ENCODE measurements at regions not wholly inside any gene's neighbourhood (a gene's known extent, or its start where the extent isn't known, plus 50 kb on each side); places are given as distances from the start of the nearest gene placed in this dataset.

DNA sequence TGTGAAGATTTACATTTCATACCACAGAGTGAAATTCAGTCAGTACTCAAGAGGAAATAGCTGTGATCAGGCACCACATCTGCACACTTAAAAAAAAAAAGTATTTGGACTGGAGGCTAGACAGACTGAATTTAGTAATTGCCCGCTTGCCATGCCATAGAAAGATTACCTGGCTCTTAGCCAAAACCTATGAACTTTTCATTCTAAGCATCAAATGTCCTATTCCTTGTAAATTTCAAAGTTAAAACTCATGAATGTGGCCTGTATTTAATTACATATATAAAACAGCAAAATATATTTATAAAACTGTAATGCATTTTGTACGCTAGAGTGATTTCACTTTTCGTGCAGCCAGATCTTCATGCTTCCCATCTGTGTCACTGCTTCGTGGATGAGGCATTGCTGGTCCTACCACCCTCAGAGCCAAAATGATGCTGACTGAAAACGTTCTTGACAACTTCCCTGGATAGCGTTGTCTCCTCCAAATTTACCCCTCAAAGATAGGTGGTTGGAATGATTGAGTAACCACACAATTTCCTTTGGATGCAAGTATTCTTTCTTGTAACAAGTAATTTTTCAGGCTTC, 447.9 kb upstream of the SGCD start:
- ChIA-PET POLR2A (ENCODE audit: unreplicated experiment) (no interaction called here), CTCF (interaction anchor here (2.0 kb wide), 1 partner anchor 12 kb away, joined by 4 read pairs; no protein-coding TSS in a partner anchor)
- no peaks in the 10 kb centered on the region for H3K4me1 ChIP-seq (ENCODE audit: control insufficient read depth, insufficient read depth, low read length)
- no peaks in the 10 kb centered on the region for H3K27me3 ChIP-seq (ENCODE audit: control insufficient read depth, insufficient read depth, low read length)
- H3K27ac ChIP-seq (ENCODE audit: insufficient read depth, low read length) = no peak overlapping the region
- ATAC-seq (ENCODE audit: low read depth) (no peak), DNase-seq (no peak)
- no peaks in the 10 kb centered on the region for H4K20me1 ChIP-seq (ENCODE audit: insufficient read depth, low read length)
- intact Hi-C loops (cut with micrococcal nuclease) = no loop called here
- no peak overlapping the region for H3K4me2 ChIP-seq (ENCODE audit: low read depth, low read length)
- no peak overlapping the region for H2BK20ac ChIP-seq (ENCODE audit: low read depth, low read length)
- no peak overlapping the region for H3K14ac ChIP-seq (replicated peaks; ENCODE audit: low read depth, low read length)
- in situ Hi-C loops (cut with MboI; ENCODE audit: low sequenced_read_pairs) = no loop called here
- no peak overlapping the region for H3K4ac ChIP-seq (ENCODE audit: low read depth, low read length)
- no peak overlapping the region for H3K9ac ChIP-seq (ENCODE audit: low read depth, low read length)
- no peaks in the 10 kb centered on the region for H3K9me3 ChIP-seq (ENCODE audit: control insufficient read depth, insufficient read depth, low read length)
- no peak overlapping the region for H3K18ac ChIP-seq (ENCODE audit: low read depth, low read length)
- no peak overlapping the region for H2AFZ ChIP-seq (replicated peaks; ENCODE audit: low read length, poor library complexity)
- H3K4me3 ChIP-seq (ENCODE audit: insufficient read depth, low read depth, low read length) = no peak overlapping the region
- no CpG with 5 or more reads among the region's 6 CpGs for WGBS, 2 experiments (ENCODE audit: extremely low coverage in 2 of 2, insufficient read length in 1 of 2)
- no peak overlapping the region for H3K56ac ChIP-seq (ENCODE audit: extremely low read depth, insufficient read depth, low read length)
- H2BK5ac ChIP-seq (ENCODE audit: low read depth, low read length, poor library complexity, severe bottlenecking) = no peak overlapping the region
- H4K8ac ChIP-seq (ENCODE audit: low read depth in 2 of 2, low read length in 2 of 2) = no peak overlapping the region
- no peak overlapping the region for H4K91ac ChIP-seq (ENCODE audit: insufficient read depth, low read depth, low read length)
- no peaks in the 10 kb centered on the region for H3K79me1 ChIP-seq (ENCODE audit: low read depth in 1 of 2, low read length in 2 of 2)
- no TSS peak for BruUV-seq (replicated peaks)
- no peaks in the 10 kb centered on the region for H3K9me1 ChIP-seq (ENCODE audit: insufficient read depth, low read length)
- no peak overlapping the region for H2BK120ac ChIP-seq (ENCODE audit: low read depth, low read length)
- no peak overlapping the region for H4K5ac ChIP-seq (ENCODE audit: low read depth, low read length)
- no peak overlapping the region for H2AK9ac ChIP-seq (replicated peaks; ENCODE audit: low read depth, low read length, poor library complexity)
- TF ChIP-seq, protein P1, sequence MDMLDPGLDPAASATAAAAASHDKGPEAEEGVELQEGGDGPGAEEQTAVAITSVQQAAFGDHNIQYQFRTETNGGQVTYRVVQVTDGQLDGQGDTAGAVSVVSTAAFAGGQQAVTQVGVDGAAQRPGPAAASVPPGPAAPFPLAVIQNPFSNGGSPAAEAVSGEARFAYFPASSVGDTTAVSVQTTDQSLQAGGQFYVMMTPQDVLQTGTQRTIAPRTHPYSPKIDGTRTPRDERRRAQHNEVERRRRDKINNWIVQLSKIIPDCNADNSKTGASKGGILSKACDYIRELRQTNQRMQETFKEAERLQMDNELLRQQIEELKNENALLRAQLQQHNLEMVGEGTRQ (IDR thresholded peaks at IDR 0.05; ENCODE audit: low read depth, low read length) = no peak
- no peak for TF ChIP-seq FOS (IDR thresholded peaks at IDR 0.05; ENCODE audit: low read depth, low read length)
- no peak for TF ChIP-seq RAD21 (IDR thresholded peaks at IDR 0.05; ENCODE audit: low read length)
- no peak for TF ChIP-seq MAFK (IDR thresholded peaks at IDR 0.05; ENCODE audit: low read depth, low read length)
- TF ChIP-seq, protein P2, sequence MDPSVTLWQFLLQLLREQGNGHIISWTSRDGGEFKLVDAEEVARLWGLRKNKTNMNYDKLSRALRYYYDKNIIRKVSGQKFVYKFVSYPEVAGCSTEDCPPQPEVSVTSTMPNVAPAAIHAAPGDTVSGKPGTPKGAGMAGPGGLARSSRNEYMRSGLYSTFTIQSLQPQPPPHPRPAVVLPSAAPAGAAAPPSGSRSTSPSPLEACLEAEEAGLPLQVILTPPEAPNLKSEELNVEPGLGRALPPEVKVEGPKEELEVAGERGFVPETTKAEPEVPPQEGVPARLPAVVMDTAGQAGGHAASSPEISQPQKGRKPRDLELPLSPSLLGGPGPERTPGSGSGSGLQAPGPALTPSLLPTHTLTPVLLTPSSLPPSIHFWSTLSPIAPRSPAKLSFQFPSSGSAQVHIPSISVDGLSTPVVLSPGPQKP (IDR thresholded peaks at IDR 0.05; ENCODE audit: borderline replicate concordance, low read depth, low read length) = no peak
- TF ChIP-seq MAZ (IDR thresholded peaks at IDR 0.05; ENCODE audit: borderline replicate concordance, low read depth, low read length) = no peak
- TF ChIP-seq CEBPB (IDR thresholded peaks at IDR 0.05; ENCODE audit: low read depth, low read length) = no peak
- no peak for TF ChIP-seq NFE2L2 (IDR thresholded peaks at IDR 0.05; ENCODE audit: low read depth, low read length)
- TF ChIP-seq MXI1 (IDR thresholded peaks at IDR 0.05; ENCODE audit: borderline replicate concordance, low read depth, low read length) = no peak
- TF ChIP-seq, protein P3, sequence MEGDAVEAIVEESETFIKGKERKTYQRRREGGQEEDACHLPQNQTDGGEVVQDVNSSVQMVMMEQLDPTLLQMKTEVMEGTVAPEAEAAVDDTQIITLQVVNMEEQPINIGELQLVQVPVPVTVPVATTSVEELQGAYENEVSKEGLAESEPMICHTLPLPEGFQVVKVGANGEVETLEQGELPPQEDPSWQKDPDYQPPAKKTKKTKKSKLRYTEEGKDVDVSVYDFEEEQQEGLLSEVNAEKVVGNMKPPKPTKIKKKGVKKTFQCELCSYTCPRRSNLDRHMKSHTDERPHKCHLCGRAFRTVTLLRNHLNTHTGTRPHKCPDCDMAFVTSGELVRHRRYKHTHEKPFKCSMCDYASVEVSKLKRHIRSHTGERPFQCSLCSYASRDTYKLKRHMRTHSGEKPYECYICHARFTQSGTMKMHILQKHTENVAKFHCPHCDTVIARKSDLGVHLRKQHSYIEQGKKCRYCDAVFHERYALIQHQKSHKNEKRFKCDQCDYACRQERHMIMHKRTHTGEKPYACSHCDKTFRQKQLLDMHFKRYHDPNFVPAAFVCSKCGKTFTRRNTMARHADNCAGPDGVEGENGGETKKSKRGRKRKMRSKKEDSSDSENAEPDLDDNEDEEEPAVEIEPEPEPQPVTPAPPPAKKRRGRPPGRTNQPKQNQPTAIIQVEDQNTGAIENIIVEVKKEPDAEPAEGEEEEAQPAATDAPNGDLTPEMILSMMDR (conservative IDR thresholded peaks at IDR 0.05; ENCODE audit: low read depth, low read length) = no peak
- TF ChIP-seq SMC3 (IDR thresholded peaks at IDR 0.05; ENCODE audit: low read depth, low read length) = no peak
- TF ChIP-seq POLR2A (IDR thresholded peaks at IDR 0.05; ENCODE audit: low read depth, low read length) = no peak
- no peak for TF ChIP-seq CHD1 (IDR thresholded peaks at IDR 0.05; ENCODE audit: low read depth, low read length)
- TF ChIP-seq RCOR1 (IDR thresholded peaks at IDR 0.05; ENCODE audit: insufficient replicate concordance, low read length) = no peak
- TF ChIP-seq RFX5 (IDR thresholded peaks at IDR 0.05; ENCODE audit: low read depth, low read length) = no peak
- TF ChIP-seq BHLHE40 (IDR thresholded peaks at IDR 0.05; ENCODE audit: low read depth, low read length) = no peak
- no peaks in the 10 kb centered on the region for H3K36me3 ChIP-seq (ENCODE audit: control insufficient read depth, insufficient read depth, low read length)
- H3K23ac ChIP-seq (ENCODE audit: low read depth, low read length) = no peak overlapping the region
- dilution Hi-C loops (cut with HindIII; ENCODE audit: low sequenced_read_pairs, unreplicated experiment) = no loop called here
- no peak overlapping the region for H2AK5ac ChIP-seq (ENCODE audit: low read depth, low read length)
- H2BK15ac ChIP-seq (ENCODE audit: low read depth, low read length) = no peak overlapping the region
